ENCODE measurements at regions not wholly inside any gene's neighbourhood (a gene's known extent, or its start where the extent isn't known, plus 50 kb on each side); places are given as distances from the start of the nearest gene placed in this dataset.

DNA sequence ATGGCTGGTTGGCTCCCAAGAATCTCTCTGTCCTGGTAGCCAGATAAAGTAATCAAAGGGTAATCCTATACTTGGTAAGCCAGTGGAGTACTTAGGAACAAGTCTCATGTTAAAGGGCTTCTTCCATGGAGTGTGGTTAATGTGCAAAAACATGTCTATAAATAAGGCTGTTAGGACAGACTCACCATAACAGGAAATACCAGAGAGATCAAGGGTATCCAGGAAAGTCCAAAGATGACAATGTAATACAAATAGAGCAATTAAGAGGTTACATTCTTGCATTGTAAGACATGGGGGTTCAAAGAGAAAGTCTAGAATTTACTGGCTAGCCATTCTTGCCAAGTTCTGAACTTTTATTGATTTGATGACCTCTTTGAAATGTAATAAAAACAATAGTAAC, 61.9 kb upstream of the ZCCHC13 start:
- Histone ChIP-seq H3K27me3 (replicated peaks in 1 of 4; ENCODE audit: control extremely low read depth in 1 of 4, control insufficient read depth in 3 of 4, insufficient read depth in 4 of 4, low read length in 3 of 4) (no peaks in the 10 kb centered on the region), H3K79me2 (ENCODE audit: control insufficient read depth, insufficient read depth, low read length) (no peaks in the 10 kb centered on the region), H3K9me3 (ENCODE audit: control extremely low read depth in 1 of 3, control insufficient read depth in 2 of 3, insufficient read depth in 1 of 3, low read length in 2 of 3) (no peaks in the 10 kb centered on the region), H3K4me3 (ENCODE audit: control extremely low read depth in 1 of 5, extremely low read depth in 1 of 5, insufficient read depth in 1 of 5, low read depth in 2 of 5, low read length in 4 of 5) (no peak overlapping the region), H3K4me2 (replicated peaks; ENCODE audit: low read depth, low read length, poor library complexity, severe bottlenecking) (no peak overlapping the region), H3K4me1 (ENCODE audit: control insufficient read depth in 2 of 2, insufficient read depth in 2 of 2, low read length in 2 of 2) (no peaks in the 10 kb centered on the region), H3K9ac (ENCODE audit: low read length) (no peak overlapping the region), H3K27ac (ENCODE audit: low read length in 2 of 2) (no peak overlapping the region), H4K20me1 (ENCODE audit: control insufficient read depth, insufficient read depth, low read length, poor library complexity, severe bottlenecking) (no peaks in the 10 kb centered on the region), H3K36me3 (replicated peaks in 1 of 2; ENCODE audit: control extremely low read depth in 1 of 2, control insufficient read depth in 1 of 2, extremely low read depth in 1 of 2, insufficient read depth in 2 of 2, low read length in 1 of 2) (peaks cover 0 to 7% of the 10 kb centered on the region in 2 experiments), H2AFZ (ENCODE audit: insufficient read depth, low read depth, low read length, poor library complexity, severe bottlenecking) (no peak overlapping the region)
- ChIA-PET CTCF (no interaction called here), POLR2A (no interaction called here)
- Mint-ChIP-seq H3K27me3 (no peaks in the 10 kb centered on the region), H3K4me1 (no peaks in the 10 kb centered on the region), H3K27ac (no peak overlapping the region), H3K4me3 (no peak overlapping the region), H3K9me3 (ENCODE audit: insufficient read depth) (no peaks in the 10 kb centered on the region)
- intact Hi-C loops (cut with micrococcal nuclease) = no loop called here
- TF ChIP-seq EZH2 (IDR thresholded peaks at IDR 0.05; ENCODE audit: borderline replicate concordance, insufficient read depth, low read depth, low read length, poor library complexity, severe bottlenecking) = no peak
- TF ChIP-seq CTCF (IDR thresholded peaks at IDR 0.05) = no peak
- no peak for DNase-seq
- no peak for ATAC-seq (ENCODE audit: low read depth)

GRCh38 chrX:74238771-74239170, 65.2 kb upstream of the ZCCHC13 start:
- Histone ChIP-seq H2AFZ (ENCODE audit: insufficient read depth, low read depth, low read length, poor library complexity, severe bottlenecking) (no peak overlapping the region), H3K27me3 (replicated peaks in 1 of 4; ENCODE audit: control extremely low read depth in 1 of 4, control insufficient read depth in 3 of 4, insufficient read depth in 4 of 4, low read length in 3 of 4) (no peaks in the 10 kb centered on the region), H3K27ac (ENCODE audit: low read length in 2 of 2) (no peak overlapping the region), H3K4me2 (replicated peaks; ENCODE audit: low read depth, low read length, poor library complexity, severe bottlenecking) (no peak overlapping the region), H4K20me1 (ENCODE audit: control insufficient read depth, insufficient read depth, low read length, poor library complexity, severe bottlenecking) (no peaks in the 10 kb centered on the region), H3K79me2 (ENCODE audit: control insufficient read depth, insufficient read depth, low read length) (no peaks in the 10 kb centered on the region), H3K4me1 (ENCODE audit: control insufficient read depth in 2 of 2, insufficient read depth in 2 of 2, low read length in 2 of 2) (no peaks in the 10 kb centered on the region), H3K9me3 (ENCODE audit: control extremely low read depth in 1 of 3, control insufficient read depth in 2 of 3, insufficient read depth in 1 of 3, low read length in 2 of 3) (no peaks in the 10 kb centered on the region), H3K36me3 (replicated peaks in 1 of 2; ENCODE audit: control extremely low read depth in 1 of 2, control insufficient read depth in 1 of 2, extremely low read depth in 1 of 2, insufficient read depth in 2 of 2, low read length in 1 of 2) (peaks cover 0 to 6% of the 10 kb centered on the region in 2 experiments), H3K4me3 (ENCODE audit: control extremely low read depth in 1 of 5, extremely low read depth in 1 of 5, insufficient read depth in 1 of 5, low read depth in 2 of 5, low read length in 4 of 5) (no peak overlapping the region), H3K9ac (ENCODE audit: low read length) (no peak overlapping the region)
- DNase-seq (no peak), ATAC-seq (ENCODE audit: low read depth) (no peak)
- no peak for TF ChIP-seq EZH2 (IDR thresholded peaks at IDR 0.05; ENCODE audit: borderline replicate concordance, insufficient read depth, low read depth, low read length, poor library complexity, severe bottlenecking)
- no peak for TF ChIP-seq CTCF (IDR thresholded peaks at IDR 0.05)
- H3K9me3 Mint-ChIP-seq (ENCODE audit: insufficient read depth) = no peaks in the 10 kb centered on the region
- CTCF ChIA-PET = no interaction called here
- intact Hi-C loops (cut with micrococcal nuclease) = no loop called here
- no peak overlapping the region for H3K4me3 Mint-ChIP-seq
- H3K27me3 Mint-ChIP-seq = no peaks in the 10 kb centered on the region
- no CpG with 5 or more reads among the region's 1 CpG for WGBS (ENCODE audit: insufficient coverage)
- H3K27ac Mint-ChIP-seq = no peak overlapping the region
- POLR2A ChIA-PET = no interaction called here
- no peaks in the 10 kb centered on the region for H3K4me1 Mint-ChIP-seq
